Erythroblast (primary cell): ENCODE measurements at regions not wholly inside any gene's neighbourhood (a gene's known extent, or its start where the extent isn't known, plus 50 kb on each side); places are given as distances from the start of the nearest gene placed in this dataset.

ENCODE experiments used
- GATA1 ChIP-seq: IDR thresholded peaks from 2 replicates; pipeline ENCODE4 v1.6.1; 2011; ENCODE audit warnings: low read depth, mild to moderate bottlenecking, control low read depth, low read length, moderate library complexity
- POLR2A ChIP-seq: IDR thresholded peaks from 2 replicates; pipeline ENCODE4 v1.6.1; 2011; ENCODE audit warnings: mild to moderate bottlenecking, low read length

DNA sequence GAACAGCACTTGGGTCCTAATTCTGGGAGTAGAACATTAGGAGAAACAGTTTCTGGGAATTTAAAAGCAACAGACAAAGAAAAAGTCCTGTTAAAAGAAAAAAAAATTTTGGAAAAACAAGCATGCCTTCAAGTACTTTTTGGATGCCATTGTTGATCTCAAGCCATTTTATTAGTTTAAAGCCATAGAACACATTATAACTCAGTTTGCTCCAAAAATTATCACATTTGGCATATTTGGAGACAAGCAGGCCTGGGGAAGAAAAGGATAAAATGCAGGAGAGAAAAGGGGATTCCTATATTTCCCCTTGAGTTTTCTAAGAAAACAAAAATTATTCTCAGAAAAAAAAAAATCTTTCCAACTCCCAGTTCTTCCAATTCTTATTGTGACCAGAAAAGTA, 146.8 kb downstream of the TENT5C start:
- no peak for TF ChIP-seq POLR2A
- TF ChIP-seq GATA1, result no peak
